Astrocyte (in vitro differentiated cells and primary cell): ENCODE measurements at regions not wholly inside any gene's neighbourhood (a gene's known extent, or its start where the extent isn't known, plus 50 kb on each side); places are given as distances from the start of the nearest gene placed in this dataset.

Experiments used
- CTCF ChIP-seq: IDR thresholded peaks from 2 replicates; pipeline ENCODE4 v1.5.1; 2011; ENCODE audit warnings: low read depth, mild to moderate bottlenecking, inconsistent platforms, low read length, moderate library complexity; ENCODE audit not compliant: insufficient read depth
- EZH2 ChIP-seq: IDR thresholded peaks from 2 replicates; pipeline ENCODE4 v1.6.1; 2012; ENCODE audit warnings: mild to moderate bottlenecking, low read length, inconsistent platforms; ENCODE audit not compliant: insufficient read depth

GRCh38 chr4:36012503-36012902 lies 231.8 kb downstream of the ARAP2 start:
- TF ChIP-seq CTCF (no peak), EZH2 (no peak)
